Upper lobe of right lung (tissue), 1 donor: ENCODE measurements at regions not wholly inside any gene's neighbourhood (a gene's known extent, or its start where the extent isn't known, plus 50 kb on each side); places are given as distances from the start of the nearest gene placed in this dataset.

ENCODE experiments used
- ATAC-seq: fragments of 200-7000 bp; cut with Tn5 transposase; one replicate; pipeline ENCODE4 v1.9.1; 2020; ENCODE audit warnings: mild to moderate bottlenecking, moderate library complexity
- DNase-seq: peaks from one replicate; pipeline ENCODE4 v3.0.0-alpha.2; 2020
- H3K27ac ChIP-seq: fragments of 200-600 bp; one replicate; pipeline ENCODE4 v1.8.0; 2022
- H3K27me3 ChIP-seq: fragments of 200-600 bp; one replicate; pipeline ENCODE4 v1.8.0; 2022; ENCODE audit warnings: mild to moderate bottlenecking
- H3K36me3 ChIP-seq: fragments of 200-600 bp; one replicate; pipeline ENCODE4 v1.8.0; 2022
- H3K4me1 ChIP-seq: fragments of 200-600 bp; one replicate; pipeline ENCODE4 v1.8.0; 2022
- H3K4me3 ChIP-seq: fragments of 200-600 bp; one replicate; pipeline ENCODE4 v1.8.0; 2022; ENCODE audit warnings: mild to moderate bottlenecking
- H3K9me3 ChIP-seq: fragments of 200-600 bp; one replicate; pipeline ENCODE4 v1.8.0; 2022
- intact Hi-C: fragments of 100-400 bp; cut with DNase I; formaldehyde crosslinking; loops from one replicate; pipeline ENCODE4 v1.11.0; 2022
- TF ChIP-seq, protein P1 (sequence below): fragments of 200-600 bp; IDR thresholded peaks from one replicate; pipeline ENCODE4 v1.8.0; 2022; ENCODE audit warnings: antibody characterized with exemption
- donor health status: DM: no; HTN: yes; CAD: no; lungs with severe emphysema.

- Histone ChIP-seq H3K4me3 (no peak overlapping the region), H3K9me3 (no peaks in the 10 kb centered on the region), H3K27me3 (no peaks in the 10 kb centered on the region), H3K27ac (no peak overlapping the region), H3K36me3 (no peaks in the 10 kb centered on the region), H3K4me1 (no peaks in the 10 kb centered on the region)
- ATAC-seq (no peak), DNase-seq (no peak)
- intact Hi-C loops = no loop called here
- TF ChIP-seq, protein P1, sequence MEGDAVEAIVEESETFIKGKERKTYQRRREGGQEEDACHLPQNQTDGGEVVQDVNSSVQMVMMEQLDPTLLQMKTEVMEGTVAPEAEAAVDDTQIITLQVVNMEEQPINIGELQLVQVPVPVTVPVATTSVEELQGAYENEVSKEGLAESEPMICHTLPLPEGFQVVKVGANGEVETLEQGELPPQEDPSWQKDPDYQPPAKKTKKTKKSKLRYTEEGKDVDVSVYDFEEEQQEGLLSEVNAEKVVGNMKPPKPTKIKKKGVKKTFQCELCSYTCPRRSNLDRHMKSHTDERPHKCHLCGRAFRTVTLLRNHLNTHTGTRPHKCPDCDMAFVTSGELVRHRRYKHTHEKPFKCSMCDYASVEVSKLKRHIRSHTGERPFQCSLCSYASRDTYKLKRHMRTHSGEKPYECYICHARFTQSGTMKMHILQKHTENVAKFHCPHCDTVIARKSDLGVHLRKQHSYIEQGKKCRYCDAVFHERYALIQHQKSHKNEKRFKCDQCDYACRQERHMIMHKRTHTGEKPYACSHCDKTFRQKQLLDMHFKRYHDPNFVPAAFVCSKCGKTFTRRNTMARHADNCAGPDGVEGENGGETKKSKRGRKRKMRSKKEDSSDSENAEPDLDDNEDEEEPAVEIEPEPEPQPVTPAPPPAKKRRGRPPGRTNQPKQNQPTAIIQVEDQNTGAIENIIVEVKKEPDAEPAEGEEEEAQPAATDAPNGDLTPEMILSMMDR = no peak
Measured at GRCh38 chr18:60007661-60008060, 107.9 kb downstream of the PMAIP1 start.

DNA sequence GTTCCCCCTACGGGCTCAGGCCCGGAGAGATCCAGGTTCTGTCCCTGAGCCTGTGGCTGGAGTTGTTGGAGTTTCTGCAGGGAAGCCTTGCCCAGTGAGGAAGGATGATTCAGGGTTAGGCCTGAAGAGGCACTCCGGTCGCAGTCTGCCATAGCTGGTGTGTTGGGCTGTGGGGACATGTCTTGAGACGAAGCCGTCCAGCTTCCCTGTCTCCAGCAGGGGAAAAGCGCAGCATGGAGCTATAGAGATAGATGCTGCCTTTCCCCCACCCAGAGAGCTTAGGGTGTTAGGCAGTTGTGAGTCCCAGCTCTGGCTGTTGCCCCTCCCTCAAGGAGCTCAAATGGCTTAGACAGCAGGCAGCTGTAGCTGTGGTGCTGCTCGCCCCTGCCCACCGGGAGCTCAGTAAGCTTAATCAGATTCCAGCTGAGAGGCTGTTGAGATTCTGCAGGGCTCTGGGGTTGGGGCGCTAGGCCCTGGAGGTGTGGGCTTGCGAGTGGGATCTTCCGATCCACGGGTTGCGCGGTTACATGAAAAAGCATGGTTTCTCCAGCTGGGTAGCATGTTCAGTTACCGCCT lies 103.9 kb downstream of the PMAIP1 start:
- DNase-seq = no peak
- intact Hi-C loops = no loop called here
- Histone ChIP-seq H3K27me3 (no peaks in the 10 kb centered on the region), H3K4me3 (no peak overlapping the region), H3K27ac (no peak overlapping the region), H3K4me1 (no peaks in the 10 kb centered on the region), H3K36me3 (no peaks in the 10 kb centered on the region), H3K9me3 (no peaks in the 10 kb centered on the region)
- no peak for ATAC-seq
- TF ChIP-seq, protein P1 = no peak

DNA sequence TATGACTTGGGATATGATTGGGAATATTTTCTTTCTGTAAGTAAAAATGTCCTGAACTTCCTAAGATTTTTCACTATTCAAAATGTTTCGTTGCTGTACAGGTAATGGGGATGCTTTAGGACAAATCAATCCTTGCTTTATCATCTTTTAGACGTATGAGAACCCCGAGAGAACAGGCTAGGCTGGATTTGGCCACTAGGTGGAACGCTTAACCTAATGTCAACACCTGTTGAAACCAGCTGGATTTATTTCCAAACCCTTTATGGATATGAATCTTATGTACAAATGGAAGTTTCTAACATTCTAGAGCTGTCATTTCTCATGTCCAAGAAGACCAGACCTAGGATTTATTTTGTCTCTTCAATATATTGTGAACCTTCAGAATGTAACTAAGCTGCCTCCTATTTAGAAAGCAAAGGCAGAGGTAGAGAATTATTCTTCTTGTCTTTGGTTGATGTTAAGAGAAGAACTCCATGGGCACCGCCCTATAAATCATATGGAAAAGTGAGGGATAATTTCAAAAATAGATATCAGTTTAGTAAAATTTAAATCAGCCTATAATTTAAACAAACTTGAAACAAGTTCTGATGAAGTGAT lies 96.7 kb downstream of the PMAIP1 start:
- Histone ChIP-seq H3K4me1 (no peaks in the 10 kb centered on the region), H3K9me3 (no peaks in the 10 kb centered on the region), H3K27me3 (peaks cover 4% of the 10 kb centered on the region), H3K27ac (no peak overlapping the region), H3K4me3 (no peak overlapping the region), H3K36me3 (no peaks in the 10 kb centered on the region)
- intact Hi-C loops = loop anchor here (10.0 kb wide), 1 partner anchor 558 kb away; no protein-coding TSS in a partner anchor
- DNase-seq (no peak), ATAC-seq (peak; percentile 69)
- TF ChIP-seq, protein P1 = peak; percentile 55

DNA sequence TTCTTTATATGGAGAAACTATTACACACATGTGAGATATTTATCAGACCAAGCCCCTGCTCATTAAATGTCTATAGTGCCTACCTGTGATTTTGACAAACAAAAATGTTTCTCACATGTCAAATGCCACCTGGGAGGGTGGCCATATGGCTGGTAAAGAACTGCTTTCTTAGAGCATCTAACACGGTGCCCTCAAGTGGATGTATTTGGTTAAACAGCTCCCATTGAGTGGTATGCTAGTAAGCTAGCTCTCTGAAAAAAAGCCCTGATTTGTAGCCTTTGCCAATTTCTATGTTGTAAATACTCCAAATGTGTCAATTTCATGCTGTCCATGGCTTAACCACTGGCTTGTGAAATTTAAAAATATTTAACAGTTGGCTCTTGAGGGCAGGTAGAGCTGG lies 94.6 kb downstream of the PMAIP1 start:
- H3K4me3 ChIP-seq = no peak overlapping the region
- DNase-seq (no peak), ATAC-seq (peak; percentile 53)
- H3K9me3 ChIP-seq = no peaks in the 10 kb centered on the region
- no peaks in the 10 kb centered on the region for H3K4me1 ChIP-seq
- no peak overlapping the region for H3K27ac ChIP-seq
- intact Hi-C loops = loop anchor here (10.0 kb wide), 1 partner anchor 560 kb away; no protein-coding TSS in a partner anchor
- TF ChIP-seq, protein P1 = no peak
- H3K27me3 ChIP-seq = peaks cover 4% of the 10 kb centered on the region
- no peaks in the 10 kb centered on the region for H3K36me3 ChIP-seq

- no peaks in the 10 kb centered on the region for H3K36me3 ChIP-seq
- peaks cover 4% of the 10 kb centered on the region for H3K27me3 ChIP-seq
- intact Hi-C loops = loop anchor here (10.0 kb wide), 1 partner anchor 561 kb away; no protein-coding TSS in a partner anchor
- H3K4me1 ChIP-seq = no peaks in the 10 kb centered on the region
- no peak overlapping the region for H3K27ac ChIP-seq
- no peaks in the 10 kb centered on the region for H3K9me3 ChIP-seq
- no peak overlapping the region for H3K4me3 ChIP-seq
- TF ChIP-seq, protein P1 = no peak
- no peak for ATAC-seq
- no peak for DNase-seq
Measured at GRCh38 chr18:59993560-59993959, 93.8 kb downstream of the PMAIP1 start.
